GM12891 (cell line): ENCODE measurements at regions not wholly inside any gene's neighbourhood (a gene's known extent, or its start where the extent isn't known, plus 50 kb on each side); places are given as distances from the start of the nearest gene placed in this dataset.

Experiments used
- POLR2A ChIP-seq: IDR thresholded peaks from 2 replicates; pipeline ENCODE4 v1.6.1; 2011; ENCODE audit warnings: low read depth, low read length, control low read depth
- POLR2AphosphoS5 ChIP-seq: IDR thresholded peaks from 2 replicates; pipeline ENCODE4 v1.6.1; 2011; ENCODE audit warnings: low read depth, low read length, control low read depth

DNA sequence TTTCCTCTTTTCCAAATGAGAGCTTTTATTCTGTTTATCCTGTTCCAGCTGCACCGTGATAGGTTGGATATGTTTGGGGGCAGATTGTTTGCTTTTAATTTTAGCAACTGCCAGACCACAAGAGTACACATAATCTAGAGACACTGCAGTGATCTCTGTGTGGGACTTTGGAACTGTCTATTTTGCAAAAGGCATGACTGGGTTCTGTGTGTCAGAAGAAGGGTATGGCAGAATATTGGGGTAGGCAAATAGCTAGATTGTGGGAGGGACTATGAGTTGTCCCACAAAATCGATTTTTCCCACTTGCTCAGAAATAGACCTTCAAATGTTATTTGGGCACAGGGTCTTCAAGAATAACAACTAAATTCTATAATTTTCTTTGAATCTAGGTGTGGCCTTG is 275.9 kb upstream of the KITLG start:
- TF ChIP-seq POLR2AphosphoS5, result no peak
- no peak for TF ChIP-seq POLR2A
